ENCODE measurements at regions not wholly inside any gene's neighbourhood (a gene's known extent, or its start where the extent isn't known, plus 50 kb on each side); places are given as distances from the start of the nearest gene placed in this dataset.
"Not testable (repeated sequence)": the region's sequence is repeated elsewhere in the genome, so short reads cannot be mapped to it uniquely, and the experiment has no call there.

DNA sequence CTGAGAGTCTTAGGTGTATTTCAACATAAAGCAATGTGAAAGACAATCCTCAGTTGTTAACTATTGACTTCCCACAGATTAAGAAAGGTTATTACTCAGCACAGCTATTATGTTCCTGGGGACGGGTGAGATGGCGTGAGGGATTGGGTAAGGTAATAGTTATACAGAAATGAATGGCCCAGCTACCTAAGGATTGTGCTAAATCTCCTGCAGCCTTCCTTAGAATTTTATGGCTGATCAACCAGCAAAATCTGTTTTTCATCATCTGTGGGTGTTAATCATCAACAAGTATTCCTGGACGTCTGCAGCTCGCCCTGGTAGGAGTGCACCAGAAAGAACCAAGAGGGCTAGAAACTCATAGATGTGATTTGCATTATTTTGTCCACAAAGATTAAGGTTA, 146.0 kb upstream of the IVNS1ABP start:
- no peak overlapping the region for H3K4me3 ChIP-seq
- intact Hi-C loops (cut with DNase I; ENCODE audit: low total_unique reads), result no loop called here
- peaks cover 0 to 5% (median 0%) of the 10 kb centered on the region in 6 donors for H3K4me1 ChIP-seq
- H3K27me3 ChIP-seq (replicated peaks in 1 of 7), result no peaks in the 10 kb centered on the region
- TF ChIP-seq POLR2AphosphoS5 (IDR thresholded peaks at IDR 0.05) (no peak), CTCF (IDR thresholded peaks at IDR 0.05 in 8 of 11, conservative IDR thresholded peaks at IDR 0.05 in 3 of 11) (no peak), POLR2A (IDR thresholded peaks at IDR 0.05) (no peak)
- H3K27ac ChIP-seq, result no peak overlapping the region
- no peaks in the 10 kb centered on the region for H3K36me3 ChIP-seq
- H3K9me3 ChIP-seq, result no peaks in the 10 kb centered on the region
- 87 to 96% (median 88%) methylated on average over 4 of the region's 4 CpGs for WGBS, 5 donors
- DNase-seq, result no peak

DNA sequence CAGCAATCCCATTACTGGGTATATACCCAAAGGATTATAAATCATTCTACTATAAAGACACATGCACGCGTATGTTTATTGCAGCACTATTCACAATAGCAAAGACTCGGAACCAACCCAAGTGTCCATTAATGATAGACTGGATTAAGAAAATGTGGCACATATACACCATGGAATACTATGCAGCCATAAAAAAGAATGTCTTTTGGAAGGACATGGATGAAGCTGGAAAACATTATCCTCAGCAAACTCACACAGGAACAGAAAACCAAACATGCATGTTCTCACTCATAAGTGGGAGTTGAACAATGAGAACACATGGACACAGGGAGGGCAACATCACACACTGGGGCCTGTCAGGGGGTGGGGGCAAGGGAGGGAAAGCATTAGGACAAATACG, 143.7 kb upstream of the IVNS1ABP start:
- H3K9me3 ChIP-seq; H3K4me1 ChIP-seq; H3K27ac ChIP-seq; H3K36me3 ChIP-seq; DNase-seq; H3K4me3 ChIP-seq; H3K27me3 ChIP-seq (replicated peaks in 1 of 7); intact Hi-C loops (cut with DNase I; ENCODE audit: low total_unique reads): not testable (repeated sequence)
- WGBS, 5 donors, result 92 to 99% (median 95%) methylated on average over 4 of the region's 4 CpGs

DNA sequence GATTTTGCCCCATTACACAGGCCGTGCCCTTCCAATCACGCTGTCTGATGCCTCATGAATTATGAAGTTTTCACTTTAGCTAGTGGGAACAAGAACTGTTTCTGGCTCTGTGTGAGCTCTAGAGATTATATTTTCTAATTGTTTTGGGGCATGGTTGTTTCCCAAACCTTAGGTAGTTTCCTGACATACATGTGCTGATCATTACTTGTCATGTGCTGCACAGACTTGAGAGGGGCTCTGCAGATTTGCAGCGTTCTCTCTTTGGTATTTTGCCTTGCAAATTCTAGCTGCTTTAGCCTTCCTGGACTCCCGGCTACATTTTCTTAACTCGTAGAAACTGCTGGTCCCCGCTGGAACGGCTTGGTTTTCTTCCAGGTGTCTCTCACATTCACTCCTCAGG, 142.1 kb upstream of the IVNS1ABP start:
- Histone ChIP-seq H3K4me3 (no peak overlapping the region), H3K36me3 (no peaks in the 10 kb centered on the region), H3K27ac (no peak overlapping the region), H3K27me3 (replicated peaks in 1 of 7) (no peaks in the 10 kb centered on the region), H3K9me3 (no peaks in the 10 kb centered on the region), H3K4me1 (no peaks in the 10 kb centered on the region)
- DNase-seq, result no peak
- 92 to 96% (median 93%) methylated on average over 7 of the region's 7 CpGs for whole genome bisulfite sequencing, 5 donors
- intact Hi-C loops (cut with DNase I; ENCODE audit: low total_unique reads), result no loop called here
- TF ChIP-seq POLR2A (IDR thresholded peaks at IDR 0.05) (no peak), POLR2AphosphoS5 (IDR thresholded peaks at IDR 0.05) (no peak), CTCF (IDR thresholded peaks at IDR 0.05 in 8 of 11, conservative IDR thresholded peaks at IDR 0.05 in 3 of 11) (no peak)

GRCh38 chr1:185458670-185459069, 141.6 kb upstream of the IVNS1ABP start:
- no peak overlapping the region for H3K4me3 ChIP-seq
- no peaks in the 10 kb centered on the region for H3K9me3 ChIP-seq
- no peaks in the 10 kb centered on the region for H3K27me3 ChIP-seq (replicated peaks in 1 of 7)
- WGBS, 5 donors, result 56 to 83% (median 82%) methylated on average over 2 of the region's 2 CpGs
- no peaks in the 10 kb centered on the region for H3K36me3 ChIP-seq
- DNase-seq, result no peak
- H3K4me1 ChIP-seq, result no peaks in the 10 kb centered on the region
- no peak overlapping the region for H3K27ac ChIP-seq
- TF ChIP-seq POLR2AphosphoS5 (IDR thresholded peaks at IDR 0.05), result no peak
- no peak for TF ChIP-seq CTCF (IDR thresholded peaks at IDR 0.05 in 8 of 11, conservative IDR thresholded peaks at IDR 0.05 in 3 of 11)
- no peak for TF ChIP-seq POLR2A (IDR thresholded peaks at IDR 0.05)
- intact Hi-C loops (cut with DNase I; ENCODE audit: low total_unique reads), result no loop called here
